NCI-H226 (cell line): ENCODE measurements at regions not wholly inside any gene's neighbourhood (a gene's known extent, or its start where the extent isn't known, plus 50 kb on each side); places are given as distances from the start of the nearest gene placed in this dataset.

Experiments
- DNase-seq: peaks from one replicate; pipeline ENCODE4 v3.0.0-alpha.2; 2015

GRCh38 chr9:117945286-117945685 lies 241.1 kb downstream of the TLR4 start:
- no peak for DNase-seq

GRCh38 chr9:117951127-117951526 lies 246.9 kb downstream of the TLR4 start:
- DNase-seq: no peak

- no peak for DNase-seq
Observed at GRCh38 chr9:117952581-117952980, 248.4 kb downstream of the TLR4 start.

- DNase-seq: no peak
Observed at GRCh38 chr9:117957267-117957666, 253.1 kb downstream of the TLR4 start.

- DNase-seq: no peak
Observed at GRCh38 chr9:117958726-117959125, 254.5 kb downstream of the TLR4 start.

GRCh38 chr9:117963493-117964090 lies 259.4 kb downstream of the TLR4 start:
- DNase-seq: no peak

GRCh38 chr9:117970276-117971050 lies 266.3 kb downstream of the TLR4 start:
- DNase-seq: no peak

- no peak for DNase-seq
Observed at GRCh38 chr9:117974108-117974507, 269.9 kb downstream of the TLR4 start.

GRCh38 chr9:117979914-117980313 lies 275.7 kb downstream of the TLR4 start:
- no peak for DNase-seq

GRCh38 chr9:117987945-117988344 lies 283.7 kb downstream of the TLR4 start:
- DNase-seq: no peak

- DNase-seq: no peak
Observed at GRCh38 chr9:117992006-117992405, 287.8 kb downstream of the TLR4 start.

GRCh38 chr9:118000581-118000980 lies 296.4 kb downstream of the TLR4 start:
- DNase-seq: no peak

GRCh38 chr9:118003240-118003639 lies 299.0 kb downstream of the TLR4 start:
- no peak for DNase-seq

GRCh38 chr9:118008246-118008645 lies 304.0 kb downstream of the TLR4 start:
- no peak for DNase-seq

- no peak for DNase-seq
Observed at GRCh38 chr9:118009614-118010013, 305.4 kb downstream of the TLR4 start.

- no peak for DNase-seq
Observed at GRCh38 chr9:118017607-118018122, 313.5 kb downstream of the TLR4 start.

- no peak for DNase-seq
Observed at GRCh38 chr9:118023644-118024043, 319.4 kb downstream of the TLR4 start.

GRCh38 chr9:118028225-118028624 lies 324.0 kb downstream of the TLR4 start:
- no peak for DNase-seq

GRCh38 chr9:118029425-118029824 lies 325.2 kb downstream of the TLR4 start:
- DNase-seq: no peak

- no peak for DNase-seq
Observed at GRCh38 chr9:118034701-118035100, 330.5 kb downstream of the TLR4 start.

GRCh38 chr9:118038713-118039112 lies 334.5 kb downstream of the TLR4 start:
- DNase-seq: no peak

- DNase-seq: no peak
Observed at GRCh38 chr9:118058227-118058626, 354.0 kb downstream of the TLR4 start.

- no peak for DNase-seq
Observed at GRCh38 chr9:118059484-118060278, 355.5 kb downstream of the TLR4 start.

- no peak for DNase-seq
Observed at GRCh38 chr9:118083161-118083560, 379.0 kb downstream of the TLR4 start.
